HCT116 (cell line): ENCODE measurements at regions not wholly inside any gene's neighbourhood (a gene's known extent, or its start where the extent isn't known, plus 50 kb on each side); places are given as distances from the start of the nearest gene placed in this dataset.

Experiments used
- EZH2phosphoT487 ChIP-seq: fragments of 200-600 bp; IDR thresholded peaks from 2 replicates; pipeline ENCODE4 v1.6.1; 2018; ENCODE audit warnings: antibody characterized with exemption, borderline replicate concordance
- REST ChIP-seq: IDR thresholded peaks from 2 replicates; pipeline ENCODE4 v1.6.1; 2012; ENCODE audit warnings: low read depth

GRCh38 chr4:43680421-43680820 is 768.2 kb downstream of the KCTD8 start:
- TF ChIP-seq REST, result no peak
- TF ChIP-seq EZH2phosphoT487, result no peak
